GM12878 (cell line): ENCODE measurements at regions not wholly inside any gene's neighbourhood (a gene's known extent, or its start where the extent isn't known, plus 50 kb on each side); places are given as distances from the start of the nearest gene placed in this dataset.
A peak's percentile ranks its signal among the peaks of the same experiment; 100 is the strongest.

Source experiments
- ATAC-seq: fragments of 200-7000 bp; cut with Tn5 transposase; 3 replicates; pipeline ENCODE4 v1.9.1; 2020; ENCODE audit warnings: mild to moderate bottlenecking, moderate library complexity
- BruUV-seq: library from RNA; stranded (reverse); fragments of 400-500 nt; replicated peaks from 2 replicates; lab custom pipeline; 2021; lab: Mats Ljungman, UMichigan
- CTCF ChIA-PET: fragments of 300-600 bp; sonication (Branson Sonifier 250); formaldehyde crosslinking; extraction: SDS; loops from one replicate; lab custom pipeline; 2021; ENCODE audit warnings: inconsistent platforms; lab: Yijun Ruan, JAX
- POLR2A ChIA-PET: fragments of 350-600 bp; formaldehyde crosslinking; extraction: SDS; loops from one replicate; lab custom pipeline; 2021; ENCODE audit warnings: inconsistent platforms; lab: Charles Lee
- RAD21 ChIA-PET: fragments of 300-600 bp; sonication (Branson Sonifier 250); formaldehyde crosslinking; loops from one replicate; lab custom pipeline; 2023; ENCODE audit warnings: antibody characterized with exemption; ENCODE audit not compliant: unreplicated experiment; lab: Charles Lee
- SMC1A ChIA-PET: fragments of 300-600 bp; sonication (Branson Sonifier 250); formaldehyde crosslinking; loops from one replicate; lab custom pipeline; 2023; ENCODE audit not compliant: unreplicated experiment, uncharacterized antibody; lab: Charles Lee
- DNase-seq: peaks from one replicate; pipeline ENCODE4 v3.0.0-alpha.2; 2011; ENCODE audit warnings: low read depth, low spot score
- FAIRE-seq: peaks from 3 replicates; lab custom pipeline; 2011; peaks lifted over from hg19 to GRCh38; lab: Jason Lieb, UNC
- H2AFZ ChIP-seq: 2 replicates; pipeline ENCODE4 v1.6.0; 2011; ENCODE audit warnings: low read depth, low read length, control low read depth; ENCODE audit not compliant: control insufficient read depth
- H3K27ac ChIP-seq: 2 replicates; pipeline ENCODE4 v1.5.1; 2011; ENCODE audit warnings: control low read depth; ENCODE audit not compliant: control insufficient read depth, insufficient read depth
- H3K27me3 ChIP-seq, 2 experiments: replicated peaks in 1 of 2; 2 replicates each; pipeline versions ENCODE4 v1.6.0 to v1.6.1; 2011; ENCODE audit warnings: low read length in 1 of 2; ENCODE audit not compliant: control insufficient read depth in 2 of 2, insufficient read depth in 2 of 2
- H3K36me3 ChIP-seq, 2 experiments: 2 replicates each; pipeline ENCODE4 v1.5.1; 2011; ENCODE audit warnings: low read length in 1 of 2; ENCODE audit not compliant: control insufficient read depth in 2 of 2, insufficient read depth in 2 of 2
- H3K4me1 ChIP-seq: 2 replicates; pipeline ENCODE4 v1.6.1; 2011; ENCODE audit warnings: mild to moderate bottlenecking, low read length, moderate library complexity, mixed read lengths; ENCODE audit not compliant: control insufficient read depth, insufficient read depth
- H3K4me2 ChIP-seq: 2 replicates; pipeline ENCODE4 v1.6.0; 2011; ENCODE audit warnings: control low read depth; ENCODE audit not compliant: control insufficient read depth, insufficient read depth
- H3K4me3 ChIP-seq: fragments of 200-600 bp; sonication (generic); 2 replicates; pipeline ENCODE4 v1.5.1; 2016
- H3K79me2 ChIP-seq: 2 replicates; pipeline ENCODE4 v1.6.0; 2011; ENCODE audit warnings: low read length; ENCODE audit not compliant: control insufficient read depth, insufficient read depth
- H3K9ac ChIP-seq: 2 replicates; pipeline ENCODE4 v1.8.0; 2011; ENCODE audit warnings: low read length, control low read depth, mixed read lengths; ENCODE audit not compliant: control insufficient read depth, insufficient read depth
- H3K9me3 ChIP-seq: replicated peaks from 3 replicates; pipeline ENCODE4 v1.5.1; 2011; ENCODE audit warnings: mild to moderate bottlenecking, low read length; ENCODE audit not compliant: control insufficient read depth, insufficient read depth
- H4K20me1 ChIP-seq: 2 replicates; pipeline ENCODE4 v1.6.0; 2011; ENCODE audit not compliant: control insufficient read depth, insufficient read depth
- ATF3 ChIP-seq: IDR thresholded peaks from 2 replicates; pipeline ENCODE4 v1.6.1; 2011; ENCODE audit warnings: low read depth, mild to moderate bottlenecking, low read length, moderate library complexity, borderline replicate concordance; ENCODE audit errors: extremely low read depth
- IKZF2 ChIP-seq, 2 experiments: fragments of 450-650 bp; IDR thresholded peaks; 2 replicates each; pipeline ENCODE4 v1.6.1; 2017; ENCODE audit warnings: mild to moderate bottlenecking in 2 of 2, moderate library complexity in 2 of 2
- MYB ChIP-seq: fragments of 150-350 bp; IDR thresholded peaks from 2 replicates; pipeline ENCODE4 v1.6.1; 2014; ENCODE audit warnings: mild to moderate bottlenecking, low read depth, low read length, borderline replicate concordance
- NFXL1 ChIP-seq: fragments of 450-650 bp; IDR thresholded peaks from 2 replicates; pipeline ENCODE4 v1.6.1; 2017; ENCODE audit warnings: antibody characterized with exemption, mild to moderate bottlenecking, borderline replicate concordance
- RAD21 ChIP-seq: IDR thresholded peaks from 2 replicates; pipeline ENCODE4 v1.6.1; 2011; ENCODE audit warnings: mild to moderate bottlenecking, low read depth, low read length, moderate library complexity; ENCODE audit not compliant: insufficient read depth
- SIN3A ChIP-seq: IDR thresholded peaks from 2 replicates; pipeline ENCODE4 v1.6.1; 2012; ENCODE audit warnings: low read depth, low read length, improper control_type of control experiment
- SKIL ChIP-seq: fragments of 450-650 bp; IDR thresholded peaks from 2 replicates; pipeline ENCODE4 v1.6.1; 2017; ENCODE audit warnings: mild to moderate bottlenecking, low read depth, inconsistent platforms; ENCODE audit not compliant: poor library complexity, severe bottlenecking
- SMC3 ChIP-seq: IDR thresholded peaks from 2 replicates; pipeline ENCODE4 v1.6.1; 2011; ENCODE audit warnings: low read length, improper control_type of control experiment, borderline replicate concordance
- SP1 ChIP-seq: IDR thresholded peaks from one replicate; pipeline ENCODE4 v1.6.1; 2011; ENCODE audit warnings: low read depth, low read length
- TBL1XR1 ChIP-seq: IDR thresholded peaks from 2 replicates; pipeline ENCODE4 v1.6.1; 2012; ENCODE audit warnings: low read depth, low read length, improper control_type of control experiment
- ZBTB33 ChIP-seq: fragments of 450-650 bp; IDR thresholded peaks from 2 replicates; pipeline ENCODE4 v1.6.1; 2017; ENCODE audit warnings: mild to moderate bottlenecking
- WGBS: methylation state at CpG from one replicate; pipeline ENCODE4 v1.1.6; 2016; ENCODE audit warnings: low lambda C conversion rate; ENCODE audit not compliant: insufficient replicate concordance, insufficient coverage; ENCODE audit errors: missing lambda C conversion rate; 5-methylcytosine and 5-hydroxymethylcytosine counted together
- in situ Hi-C: fragments of 300-500 bp; cut with MboI; formaldehyde crosslinking; loops from 9 replicates; pipeline ENCODE4 v1.14.3; 2018; ENCODE audit warnings: mixed read lengths
- intact Hi-C: fragments of 100-400 bp; cut with micrococcal nuclease; formaldehyde crosslinking; loops from one replicate; pipeline ENCODE4 v1.14.2; 2022; ENCODE audit not compliant: unreplicated experiment
- TF ChIP-seq, protein P1 (sequence below): fragments of 450-650 bp; IDR thresholded peaks from 2 replicates; pipeline ENCODE4 v1.6.1; 2017; ENCODE audit warnings: mild to moderate bottlenecking, moderate library complexity
- TF ChIP-seq, protein P2 (sequence below), 3 experiments: IDR thresholded peaks in 2 of 3; conservative IDR thresholded peaks in 1 of 3; 2 replicates each; pipeline ENCODE4 v1.5.1; 2011; ENCODE audit warnings: low read depth in 3 of 3, low read length in 3 of 3, mild to moderate bottlenecking in 3 of 3, control low read depth in 2 of 3, moderate library complexity in 2 of 3, inconsistent platforms in 1 of 3, mixed read lengths in 1 of 3; ENCODE audit not compliant: control insufficient read depth in 2 of 3, insufficient read depth in 1 of 3; ENCODE audit errors: extremely low read depth in 1 of 3

DNA sequence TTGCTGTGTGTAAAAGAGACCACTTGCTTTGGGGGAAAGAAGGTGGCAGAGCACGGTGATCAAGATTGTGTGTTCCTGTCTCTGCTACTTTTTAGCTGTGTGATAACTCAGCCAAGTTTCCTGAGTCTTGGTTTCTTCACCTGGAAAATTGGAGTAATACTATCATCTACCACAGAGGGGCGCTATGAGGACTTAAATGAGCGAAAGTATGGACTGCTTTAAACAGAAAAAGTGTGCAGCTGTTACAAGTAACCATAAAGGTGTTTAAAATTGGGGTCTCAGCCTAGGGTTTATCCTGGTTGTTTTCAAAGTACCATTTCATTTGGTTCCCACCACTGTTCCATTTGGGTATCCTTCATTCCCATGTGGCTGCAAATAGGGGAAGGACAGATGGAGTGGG, 65.9 kb upstream of the WSCD2 start:
- H3K27ac ChIP-seq = no peak overlapping the region
- no peak overlapping the region for H2AFZ ChIP-seq
- FAIRE-seq = no peak
- in situ Hi-C loops = no loop called here
- intact Hi-C loops = loop anchor here (2.0 kb wide), 1 partner anchor 394 kb away; no protein-coding TSS in a partner anchor
- ChIA-PET RAD21 (interaction anchor here (1.0 to 1.4 kb wide), 3 partner anchors 22 to 449 kb away, joined by 3 to 5 read pairs (median 4); no protein-coding TSS in a partner anchor), SMC1A (interaction anchor here (0.9 to 2.3 kb wide), 3 partner anchors 394 to 458 kb away, joined by 3 to 6 read pairs (median 4); no protein-coding TSS in a partner anchor), CTCF (interaction anchor here (0.5 to 3.9 kb wide), 11 partner anchors 71 to 1030 kb away, joined by 3 to 18 read pairs (median 3); partner anchors contain the start of gene ALKBH2), POLR2A (no interaction called here)
- H3K4me2 ChIP-seq = no peak overlapping the region
- no peak for DNase-seq
- peaks cover 0 to 2% of the 10 kb centered on the region in 2 experiments; a peak in 2 of 4 replicates for H3K27me3 ChIP-seq
- H3K79me2 ChIP-seq = no peaks in the 10 kb centered on the region
- H3K4me1 ChIP-seq = no peaks in the 10 kb centered on the region
- TF ChIP-seq SP1 (no peak), NFXL1 (no peak), ATF3 (no peak), MYB (no peak), SIN3A (no peak), RAD21 (peak; percentile 67), ZBTB33 (no peak), IKZF2 (IDR thresholded peaks at IDR 0.05) (no peak), SKIL (no peak), SMC3 (peak; percentile 44; the same call in 1 of the 2 replicates), TBL1XR1 (no peak)
- TF ChIP-seq, protein P1, sequence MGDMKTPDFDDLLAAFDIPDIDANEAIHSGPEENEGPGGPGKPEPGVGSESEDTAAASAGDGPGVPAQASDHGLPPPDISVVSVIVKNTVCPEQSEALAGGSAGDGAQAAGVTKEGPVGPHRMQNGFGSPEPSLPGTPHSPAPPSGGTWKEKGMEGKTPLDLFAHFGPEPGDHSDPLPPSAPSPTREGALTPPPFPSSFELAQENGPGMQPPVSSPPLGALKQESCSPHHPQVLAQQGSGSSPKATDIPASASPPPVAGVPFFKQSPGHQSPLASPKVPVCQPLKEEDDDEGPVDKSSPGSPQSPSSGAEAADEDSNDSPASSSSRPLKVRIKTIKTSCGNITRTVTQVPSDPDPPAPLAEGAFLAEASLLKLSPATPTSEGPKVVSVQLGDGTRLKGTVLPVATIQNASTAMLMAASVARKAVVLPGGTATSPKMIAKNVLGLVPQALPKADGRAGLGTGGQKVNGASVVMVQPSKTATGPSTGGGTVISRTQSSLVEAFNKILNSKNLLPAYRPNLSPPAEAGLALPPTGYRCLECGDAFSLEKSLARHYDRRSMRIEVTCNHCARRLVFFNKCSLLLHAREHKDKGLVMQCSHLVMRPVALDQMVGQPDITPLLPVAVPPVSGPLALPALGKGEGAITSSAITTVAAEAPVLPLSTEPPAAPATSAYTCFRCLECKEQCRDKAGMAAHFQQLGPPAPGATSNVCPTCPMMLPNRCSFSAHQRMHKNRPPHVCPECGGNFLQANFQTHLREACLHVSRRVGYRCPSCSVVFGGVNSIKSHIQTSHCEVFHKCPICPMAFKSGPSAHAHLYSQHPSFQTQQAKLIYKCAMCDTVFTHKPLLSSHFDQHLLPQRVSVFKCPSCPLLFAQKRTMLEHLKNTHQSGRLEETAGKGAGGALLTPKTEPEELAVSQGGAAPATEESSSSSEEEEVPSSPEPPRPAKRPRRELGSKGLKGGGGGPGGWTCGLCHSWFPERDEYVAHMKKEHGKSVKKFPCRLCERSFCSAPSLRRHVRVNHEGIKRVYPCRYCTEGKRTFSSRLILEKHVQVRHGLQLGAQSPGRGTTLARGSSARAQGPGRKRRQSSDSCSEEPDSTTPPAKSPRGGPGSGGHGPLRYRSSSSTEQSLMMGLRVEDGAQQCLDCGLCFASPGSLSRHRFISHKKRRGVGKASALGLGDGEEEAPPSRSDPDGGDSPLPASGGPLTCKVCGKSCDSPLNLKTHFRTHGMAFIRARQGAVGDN = no peak
- TF ChIP-seq, protein P2, sequence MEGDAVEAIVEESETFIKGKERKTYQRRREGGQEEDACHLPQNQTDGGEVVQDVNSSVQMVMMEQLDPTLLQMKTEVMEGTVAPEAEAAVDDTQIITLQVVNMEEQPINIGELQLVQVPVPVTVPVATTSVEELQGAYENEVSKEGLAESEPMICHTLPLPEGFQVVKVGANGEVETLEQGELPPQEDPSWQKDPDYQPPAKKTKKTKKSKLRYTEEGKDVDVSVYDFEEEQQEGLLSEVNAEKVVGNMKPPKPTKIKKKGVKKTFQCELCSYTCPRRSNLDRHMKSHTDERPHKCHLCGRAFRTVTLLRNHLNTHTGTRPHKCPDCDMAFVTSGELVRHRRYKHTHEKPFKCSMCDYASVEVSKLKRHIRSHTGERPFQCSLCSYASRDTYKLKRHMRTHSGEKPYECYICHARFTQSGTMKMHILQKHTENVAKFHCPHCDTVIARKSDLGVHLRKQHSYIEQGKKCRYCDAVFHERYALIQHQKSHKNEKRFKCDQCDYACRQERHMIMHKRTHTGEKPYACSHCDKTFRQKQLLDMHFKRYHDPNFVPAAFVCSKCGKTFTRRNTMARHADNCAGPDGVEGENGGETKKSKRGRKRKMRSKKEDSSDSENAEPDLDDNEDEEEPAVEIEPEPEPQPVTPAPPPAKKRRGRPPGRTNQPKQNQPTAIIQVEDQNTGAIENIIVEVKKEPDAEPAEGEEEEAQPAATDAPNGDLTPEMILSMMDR (IDR thresholded peaks at IDR 0.05 in 2 of 3, conservative IDR thresholded peaks at IDR 0.05 in 1 of 3; ENCODE audit: control insufficient read depth in 2 of 3, extremely low read depth in 1 of 3, insufficient read depth in 1 of 3, low read depth in 3 of 3, low read length in 3 of 3) = peak; percentile 41 to 53 (median 52); a peak in 5 of 6 replicates
- ATAC-seq = no peak
- no peaks in the 10 kb centered on the region for H3K36me3 ChIP-seq
- H3K4me3 ChIP-seq = no peak overlapping the region
- H3K9ac ChIP-seq = no peak overlapping the region
- no TSS peak for BruUV-seq
- no peaks in the 10 kb centered on the region for H4K20me1 ChIP-seq
- 2% methylated on average over 3 of the region's 3 CpGs for WGBS
- H3K9me3 ChIP-seq = no peaks in the 10 kb centered on the region
